ENCODE measurements at regions not wholly inside any gene's neighbourhood (a gene's known extent, or its start where the extent isn't known, plus 50 kb on each side); places are given as distances from the start of the nearest gene placed in this dataset.

GRCh38 chr6:80440496-80441115 lies 334.1 kb downstream of the BCKDHB start:
- H3K9me3 ChIP-seq = no peaks in the 10 kb centered on the region
- H3K27me3 ChIP-seq (replicated peaks; ENCODE audit: insufficient read depth) = no peaks in the 10 kb centered on the region
- no peak overlapping the region for H3K27ac ChIP-seq
- intact Hi-C loops (cut with DNase I) = no loop called here
- H3K4me1 ChIP-seq (replicated peaks) = no peaks in the 10 kb centered on the region
- TF ChIP-seq CTCF (IDR thresholded peaks at IDR 0.05) (no peak), POLR2AphosphoS5 (IDR thresholded peaks at IDR 0.05) (no peak), POLR2A (IDR thresholded peaks at IDR 0.05) (no peak)
- H3K4me3 ChIP-seq = no peak overlapping the region
- DNase-seq (ENCODE audit: low spot score) = no peak
- no peaks in the 10 kb centered on the region for H3K36me3 ChIP-seq
- WGBS = 79% methylated on average over 6 of the region's 6 CpGs

- Histone ChIP-seq H3K27ac (no peak overlapping the region), H3K4me1 (replicated peaks) (no peaks in the 10 kb centered on the region), H3K36me3 (no peaks in the 10 kb centered on the region), H3K9me3 (no peaks in the 10 kb centered on the region), H3K27me3 (replicated peaks; ENCODE audit: insufficient read depth) (no peaks in the 10 kb centered on the region), H3K4me3 (no peak overlapping the region)
- intact Hi-C loops (cut with DNase I) = no loop called here
- no peak for DNase-seq (ENCODE audit: low spot score)
- TF ChIP-seq POLR2AphosphoS5 (IDR thresholded peaks at IDR 0.05) (no peak), POLR2A (IDR thresholded peaks at IDR 0.05) (no peak)
These were observed 333.4 kb downstream of the BCKDHB start for GRCh38 chr6:80439721-80440470.

GRCh38 chr6:80438772-80439171 lies 332.3 kb downstream of the BCKDHB start:
- TF ChIP-seq POLR2A (IDR thresholded peaks at IDR 0.05) (no peak), CTCF (IDR thresholded peaks at IDR 0.05) (no peak), POLR2AphosphoS5 (IDR thresholded peaks at IDR 0.05) (no peak)
- Histone ChIP-seq H3K9me3 (no peaks in the 10 kb centered on the region), H3K36me3 (no peaks in the 10 kb centered on the region), H3K27ac (no peak overlapping the region), H3K4me3 (no peak overlapping the region), H3K4me1 (replicated peaks) (no peaks in the 10 kb centered on the region), H3K27me3 (replicated peaks; ENCODE audit: insufficient read depth) (no peaks in the 10 kb centered on the region)
- WGBS = 86% methylated on average over 2 of the region's 2 CpGs
- intact Hi-C loops (cut with DNase I) = no loop called here
- no peak for DNase-seq (ENCODE audit: low spot score)

- Histone ChIP-seq H3K27me3 (replicated peaks; ENCODE audit: insufficient read depth) (no peaks in the 10 kb centered on the region), H3K4me3 (no peak overlapping the region), H3K4me1 (replicated peaks) (no peaks in the 10 kb centered on the region), H3K36me3 (no peaks in the 10 kb centered on the region), H3K9me3 (no peaks in the 10 kb centered on the region), H3K27ac (no peak overlapping the region)
- intact Hi-C loops (cut with DNase I) = no loop called here
- 95% methylated on average over 5 of the region's 5 CpGs for WGBS
- DNase-seq (ENCODE audit: low spot score) = no peak
- TF ChIP-seq CTCF (IDR thresholded peaks at IDR 0.05) (no peak), POLR2A (IDR thresholded peaks at IDR 0.05) (no peak), POLR2AphosphoS5 (IDR thresholded peaks at IDR 0.05) (no peak)
These were observed 331.3 kb downstream of the BCKDHB start for GRCh38 chr6:80437801-80438200.

GRCh38 chr6:80437221-80437620 lies 330.8 kb downstream of the BCKDHB start:
- Histone ChIP-seq H3K9me3 (no peaks in the 10 kb centered on the region), H3K27me3 (replicated peaks; ENCODE audit: insufficient read depth) (no peaks in the 10 kb centered on the region), H3K4me1 (replicated peaks) (no peaks in the 10 kb centered on the region), H3K36me3 (no peaks in the 10 kb centered on the region), H3K4me3 (no peak overlapping the region), H3K27ac (no peak overlapping the region)
- WGBS = 84% methylated on average over 1 of the region's 1 CpG
- intact Hi-C loops (cut with DNase I) = no loop called here
- no peak for DNase-seq (ENCODE audit: low spot score)
- TF ChIP-seq POLR2AphosphoS5 (IDR thresholded peaks at IDR 0.05) (no peak), CTCF (IDR thresholded peaks at IDR 0.05) (no peak), POLR2A (IDR thresholded peaks at IDR 0.05) (no peak)

Measured in prostate gland (tissue), 2 donors.